ENCODE measurements at regions not wholly inside any gene's neighbourhood (a gene's known extent, or its start where the extent isn't known, plus 50 kb on each side); places are given as distances from the start of the nearest gene placed in this dataset.
"Not testable (repeated sequence)": the region's sequence is repeated elsewhere in the genome, so short reads cannot be mapped to it uniquely, and the experiment has no call there.

DNA sequence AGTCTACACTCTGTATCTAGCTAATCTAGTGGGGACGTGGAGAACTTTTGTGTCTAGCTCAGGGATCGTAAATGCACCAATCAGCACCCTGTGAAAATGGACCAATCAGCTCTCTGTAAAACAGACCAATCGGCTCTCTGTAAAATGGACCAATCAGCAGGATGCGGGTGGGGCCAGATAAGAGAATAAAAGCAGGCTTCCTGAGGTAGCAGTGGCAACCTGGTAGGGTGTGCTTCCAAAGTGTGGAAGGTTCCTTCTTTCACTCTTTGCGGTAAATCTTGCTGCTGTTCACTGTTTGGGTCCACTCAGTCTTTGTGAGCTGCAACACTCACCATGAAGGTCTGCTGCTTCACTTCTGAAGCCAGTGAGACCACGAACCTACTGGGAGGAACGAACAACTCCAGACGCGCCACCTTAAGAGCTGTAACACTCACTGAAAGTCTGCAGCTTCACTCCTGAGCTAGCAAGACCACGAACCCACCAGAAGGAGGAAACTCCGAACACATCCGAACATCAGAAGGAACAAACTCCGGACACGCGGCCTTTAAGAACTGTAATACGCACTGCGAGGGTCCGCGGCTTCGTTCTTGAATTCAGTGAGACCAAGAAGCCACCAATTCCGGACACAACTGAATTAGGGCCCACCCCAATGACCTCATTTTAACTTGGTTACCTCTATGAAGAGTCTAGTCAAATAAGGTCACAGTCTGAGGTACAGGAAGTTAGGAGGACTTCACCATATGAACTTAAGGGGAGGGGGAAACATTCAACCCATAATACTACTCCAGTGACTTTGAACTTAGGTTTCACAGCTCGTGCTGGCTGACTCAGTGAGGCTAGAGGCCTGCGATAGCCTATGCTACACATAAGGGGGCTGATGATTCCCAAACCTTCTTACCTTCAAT, 59.8 kb upstream of the LPGAT1 start:
- not testable (repeated sequence) for ATAC-seq; DNase-seq (ENCODE audit: low spot score)

GRCh38 chr1:211889307-211890090, 58.9 kb upstream of the LPGAT1 start:
- not testable (repeated sequence) for DNase-seq (ENCODE audit: low spot score); ATAC-seq

DNA sequence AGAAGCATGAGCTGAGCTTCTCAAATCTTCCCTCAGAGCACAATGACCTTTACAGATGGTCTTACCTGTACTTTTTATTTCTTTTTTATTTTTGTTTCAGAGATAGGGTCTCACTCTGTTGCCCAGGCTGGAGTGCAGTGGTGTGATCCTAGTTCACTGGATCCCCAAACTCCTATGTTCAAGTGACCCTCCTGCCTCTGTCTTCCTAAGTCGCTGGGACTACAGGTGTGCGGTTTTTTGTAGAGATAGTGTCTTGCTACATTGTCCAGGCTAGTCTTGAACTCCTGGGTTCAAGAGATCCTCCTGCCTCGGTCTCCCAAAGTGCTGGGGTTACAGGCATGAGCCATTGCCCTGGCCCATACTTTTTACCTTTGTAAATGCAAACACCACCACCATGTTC, 56.0 kb upstream of the LPGAT1 start:
- DNase-seq (ENCODE audit: low spot score) (no peak), ATAC-seq (no peak)

DNA sequence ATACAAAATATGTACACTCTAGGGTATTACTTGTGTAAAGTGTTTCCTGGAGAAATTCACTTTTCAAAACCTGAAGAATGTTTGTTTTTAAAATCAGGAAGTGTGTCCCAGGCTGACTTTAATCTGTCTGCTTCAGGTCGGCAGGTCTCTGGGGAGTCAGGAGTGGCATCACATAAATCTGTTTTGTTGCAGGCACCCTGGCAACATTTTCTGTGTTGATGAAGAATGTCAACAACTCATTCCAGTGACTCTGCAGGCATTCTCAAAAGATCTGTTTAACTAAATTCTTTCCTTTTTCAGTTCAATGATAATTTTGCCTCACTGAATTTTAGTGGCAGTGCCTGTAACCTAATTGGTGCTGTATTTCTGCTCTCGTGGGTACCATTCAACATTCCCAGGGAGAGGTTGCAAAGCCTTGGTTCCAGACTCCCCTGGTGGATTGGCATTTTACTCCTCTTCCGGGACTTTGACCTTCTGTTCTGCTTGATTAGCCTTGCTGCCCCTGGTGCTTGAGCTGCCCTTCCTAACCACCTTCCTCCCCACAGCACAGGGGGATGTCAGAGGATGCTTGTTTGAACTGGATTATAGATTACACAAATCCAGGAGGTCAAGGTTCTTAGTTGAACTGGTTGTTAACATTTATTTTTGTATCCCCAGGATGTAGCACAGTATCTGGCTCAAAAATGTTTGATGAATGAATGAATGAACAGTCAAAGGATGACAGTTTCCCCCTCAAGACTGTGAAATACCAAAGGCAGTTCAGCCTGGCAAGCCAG, 55.4 kb upstream of the LPGAT1 start:
- ATAC-seq (peak; percentile 77), DNase-seq (ENCODE audit: low spot score) (no peak)

DNA sequence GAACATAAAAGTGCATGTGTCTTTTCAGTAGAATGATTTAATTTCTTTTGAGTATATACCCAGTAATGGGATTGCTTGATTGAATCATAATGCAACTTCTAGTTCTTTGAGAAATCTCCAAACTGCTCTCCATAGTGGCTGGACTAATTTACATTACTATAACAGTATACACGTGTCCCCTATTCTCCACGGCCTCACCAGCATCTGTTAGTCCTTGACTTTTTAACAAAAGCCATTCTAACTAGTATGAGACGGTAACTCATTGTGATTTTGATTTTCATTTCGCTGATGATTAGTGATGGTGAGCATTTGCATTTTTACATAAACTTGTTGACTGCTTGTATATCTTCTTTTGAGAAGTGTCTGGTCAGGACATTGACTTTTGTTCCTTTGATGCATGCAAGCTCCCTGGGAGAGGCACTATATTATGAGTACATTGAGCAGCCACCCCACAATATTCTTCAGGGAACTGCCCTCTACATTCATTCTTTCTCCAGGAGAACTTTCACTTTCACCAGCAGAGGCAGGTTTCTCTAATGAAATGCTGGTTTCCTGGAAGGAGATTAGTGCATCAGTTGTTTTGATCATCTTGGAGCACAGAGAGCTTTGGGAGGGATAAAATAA, 51.9 kb upstream of the LPGAT1 start:
- DNase-seq (ENCODE audit: low spot score) = no peak
- no peak for ATAC-seq
